GM10266 (cell line): ENCODE measurements at regions not wholly inside any gene's neighbourhood (a gene's known extent, or its start where the extent isn't known, plus 50 kb on each side); places are given as distances from the start of the nearest gene placed in this dataset.

Experiments used
- DNase-seq: peaks from one replicate; pipeline ENCODE4 v3.0.0; 2012; ENCODE audit errors: extremely low spot score
- TF ChIP-seq, protein P1 (sequence below): IDR thresholded peaks from 2 replicates; pipeline ENCODE4 v1.5.1; 2012; ENCODE audit warnings: mild to moderate bottlenecking, low read depth; ENCODE audit not compliant: control insufficient read depth, insufficient read depth; ENCODE audit errors: missing control alignments

DNA sequence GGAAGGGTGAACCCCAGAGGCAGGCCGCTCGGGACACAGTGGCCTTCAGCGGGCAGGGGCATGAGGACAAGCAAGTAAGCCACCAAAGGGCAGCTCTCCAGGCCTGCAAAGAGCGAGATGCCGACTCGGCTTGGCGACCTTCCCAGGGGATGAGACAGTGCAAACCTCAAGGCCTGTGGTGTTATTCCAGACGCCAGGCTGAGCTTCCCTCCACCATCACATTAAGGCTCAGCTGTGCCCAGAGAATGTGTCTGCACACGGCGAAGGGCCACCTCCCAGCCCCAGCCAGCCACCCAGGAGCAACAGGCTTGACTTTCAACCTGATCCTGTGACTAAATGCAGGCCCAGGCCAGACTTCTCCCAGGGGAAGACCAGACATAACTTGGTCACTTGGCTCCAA lies 251.4 kb downstream of the SOX9 start:
- TF ChIP-seq, protein P1, sequence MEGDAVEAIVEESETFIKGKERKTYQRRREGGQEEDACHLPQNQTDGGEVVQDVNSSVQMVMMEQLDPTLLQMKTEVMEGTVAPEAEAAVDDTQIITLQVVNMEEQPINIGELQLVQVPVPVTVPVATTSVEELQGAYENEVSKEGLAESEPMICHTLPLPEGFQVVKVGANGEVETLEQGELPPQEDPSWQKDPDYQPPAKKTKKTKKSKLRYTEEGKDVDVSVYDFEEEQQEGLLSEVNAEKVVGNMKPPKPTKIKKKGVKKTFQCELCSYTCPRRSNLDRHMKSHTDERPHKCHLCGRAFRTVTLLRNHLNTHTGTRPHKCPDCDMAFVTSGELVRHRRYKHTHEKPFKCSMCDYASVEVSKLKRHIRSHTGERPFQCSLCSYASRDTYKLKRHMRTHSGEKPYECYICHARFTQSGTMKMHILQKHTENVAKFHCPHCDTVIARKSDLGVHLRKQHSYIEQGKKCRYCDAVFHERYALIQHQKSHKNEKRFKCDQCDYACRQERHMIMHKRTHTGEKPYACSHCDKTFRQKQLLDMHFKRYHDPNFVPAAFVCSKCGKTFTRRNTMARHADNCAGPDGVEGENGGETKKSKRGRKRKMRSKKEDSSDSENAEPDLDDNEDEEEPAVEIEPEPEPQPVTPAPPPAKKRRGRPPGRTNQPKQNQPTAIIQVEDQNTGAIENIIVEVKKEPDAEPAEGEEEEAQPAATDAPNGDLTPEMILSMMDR: no peak
- no peak for DNase-seq

GRCh38 chr17:72373910-72374741 lies 253.3 kb downstream of the SOX9 start:
- TF ChIP-seq, protein P1: no peak
- DNase-seq: no peak

DNA sequence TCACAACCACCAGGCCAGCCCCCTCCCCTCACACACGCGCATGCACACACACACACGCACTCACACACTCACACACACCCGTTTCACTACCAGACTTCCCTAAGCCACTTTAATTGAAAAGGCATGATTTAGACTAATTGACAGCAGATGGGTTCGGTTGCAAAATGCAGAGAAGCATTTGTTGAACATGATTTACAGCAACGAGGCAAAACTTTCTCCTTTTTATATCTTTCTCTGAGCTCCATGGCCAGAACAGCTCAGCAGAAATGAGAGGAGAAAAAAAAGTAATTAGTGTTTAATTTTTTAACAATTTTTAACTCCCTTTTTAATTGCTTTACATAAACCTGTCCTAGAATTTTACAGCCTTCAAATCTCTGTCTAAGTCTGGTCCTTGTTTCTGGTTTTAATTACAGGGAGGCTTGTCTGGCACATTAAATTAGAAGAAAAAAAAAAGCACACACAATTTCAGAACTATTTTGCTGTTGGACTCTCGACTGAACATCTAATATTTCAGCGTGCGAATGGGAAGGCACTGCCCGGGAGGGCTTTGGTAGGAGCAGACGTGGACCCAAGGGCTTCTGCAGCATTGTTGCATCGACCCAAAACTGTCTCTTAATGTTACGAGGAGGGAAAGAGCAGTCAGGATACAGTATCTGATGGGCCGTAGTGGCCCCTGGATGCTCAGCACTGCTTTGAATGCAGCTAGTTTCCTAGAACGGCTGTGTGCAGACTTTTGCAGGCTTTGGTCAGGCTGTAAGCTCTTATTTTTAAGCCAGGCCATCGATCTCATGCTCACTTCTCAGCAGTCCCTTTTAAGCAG lies 255.9 kb downstream of the SOX9 start:
- TF ChIP-seq, protein P1: no peak
- no peak for DNase-seq

GRCh38 chr17:72378414-72379390 lies 257.9 kb downstream of the SOX9 start:
- DNase-seq: no peak
- TF ChIP-seq, protein P1: no peak

GRCh38 chr17:72379516-72379915 lies 258.7 kb downstream of the SOX9 start:
- no peak for DNase-seq

GRCh38 chr17:72380120-72380519 lies 259.3 kb downstream of the SOX9 start:
- no peak for DNase-seq
- TF ChIP-seq, protein P1: no peak

More at GRCh38 chr17:72379516-72379915, 258.7 kb downstream of the SOX9 start:
- TF ChIP-seq, protein P1: no peak
